Mammary epithelial cell (primary cell): ENCODE measurements at regions not wholly inside any gene's neighbourhood (a gene's known extent, or its start where the extent isn't known, plus 50 kb on each side); places are given as distances from the start of the nearest gene placed in this dataset.

Source experiments
- CTCF ChIP-seq, 2 donors: IDR thresholded peaks in 1 of 2; conservative IDR thresholded peaks in 1 of 2; 2 replicates each; pipeline ENCODE4 v1.5.1; 2011 to 2012; ENCODE audit warnings: inconsistent platforms in 2 of 2, low read length in 2 of 2, mild to moderate bottlenecking in 2 of 2, control low read depth in 1 of 2, low read depth in 1 of 2; ENCODE audit not compliant: insufficient read depth in 1 of 2; ENCODE audit errors: extremely low read depth in 1 of 2
- EZH2 ChIP-seq: IDR thresholded peaks from 2 replicates; pipeline ENCODE4 v1.6.1; 2012; ENCODE audit warnings: low read length, inconsistent platforms, borderline replicate concordance

GRCh38 chr12:75690296-75690955 is 179.0 kb upstream of the KRR1 start:
- no peak for TF ChIP-seq CTCF (conservative IDR thresholded peaks at IDR 0.05 in 1 of 2, IDR thresholded peaks at IDR 0.05 in 1 of 2; ENCODE audit: extremely low read depth in 1 of 2, insufficient read depth in 1 of 2, low read depth in 1 of 2, low read length in 2 of 2)
- TF ChIP-seq EZH2 = no peak
